Stomach (tissue), 8 donors: ENCODE measurements at regions not wholly inside any gene's neighbourhood (a gene's known extent, or its start where the extent isn't known, plus 50 kb on each side); places are given as distances from the start of the nearest gene placed in this dataset.

ENCODE experiments used
- DNase-seq, 2 donors: peaks; one replicate each; pipeline versions ENCODE4 v3.0.0 to v3.0.0-alpha.2; 2013 to 2019
- H3K27ac ChIP-seq, 5 donors: fragments of 200-600 bp in 4 of 5; sonication (generic) in 4 of 5; one replicate each; pipeline ENCODE4 v1.5.1; 2013 to 2019; ENCODE audit warnings: mild to moderate bottlenecking in 1 of 5, moderate library complexity in 1 of 5
- H3K27me3 ChIP-seq, 3 donors: fragments of 200-600 bp; sonication (generic); one replicate each; pipeline ENCODE4 v1.5.1; 2017 to 2019; ENCODE audit warnings: mixed run types in 1 of 3
- H3K36me3 ChIP-seq, 4 donors: fragments of 200-600 bp; sonication (generic); 1 replicate in 3 of 4; 2 replicates in 1 of 4; pipeline ENCODE4 v1.5.1; 2016 to 2019
- H3K4me1 ChIP-seq, 4 donors: fragments of 200-600 bp; sonication (generic); one replicate each; pipeline ENCODE4 v1.5.1; 2016 to 2019
- H3K4me3 ChIP-seq, 4 donors: fragments of 200-600 bp; sonication (generic) in 3 of 4; one replicate each; pipeline ENCODE4 v1.5.1; 2016 to 2019; ENCODE audit warnings: mild to moderate bottlenecking in 1 of 4
- H3K9me3 ChIP-seq, 4 donors: fragments of 200-600 bp; sonication (generic); one replicate each; pipeline ENCODE4 v1.5.1; 2016 to 2019
- CTCF ChIP-seq, 7 experiments: fragments of 450-650 bp in 4 of 7; fragments of 200-600 bp in 3 of 7; sonication (generic) in 3 of 7; IDR thresholded peaks; one replicate each; pipeline ENCODE4 v1.5.1; 2016 to 2019; ENCODE audit warnings: antibody characterized with exemption in 7 of 7, control low read depth in 2 of 7, mild to moderate bottlenecking in 1 of 7
- EP300 ChIP-seq: sonication (generic); formaldehyde crosslinking; IDR thresholded peaks from one replicate; pipeline ENCODE4 v1.6.1; 2017; ENCODE audit warnings: antibody characterized with exemption
- POLR2A ChIP-seq, 4 donors: fragments of 450-650 bp; IDR thresholded peaks; one replicate each; pipeline ENCODE4 v1.6.1; 2016; ENCODE audit warnings: antibody characterized with exemption in 4 of 4, control low read depth in 2 of 4, mild to moderate bottlenecking in 1 of 4, moderate library complexity in 1 of 4
- POLR2AphosphoS5 ChIP-seq, 3 donors: sonication (generic); formaldehyde crosslinking; IDR thresholded peaks; one replicate each; pipeline ENCODE4 v1.6.1; 2016; ENCODE audit warnings: antibody characterized with exemption in 3 of 3
- WGBS, 5 donors: extraction: QIAGEN DNeasy Blood & Tissue Kit in 3 of 5; methylation state at CpG; one replicate each; pipeline versions ENCODE4 v1.1.5 to v1.1.7; 2013 to 2018; 5-methylcytosine and 5-hydroxymethylcytosine counted together
- intact Hi-C: fragments of 100-400 bp; cut with DNase I; formaldehyde crosslinking; loops from one replicate; pipeline ENCODE4 v1.15.1; 2023; ENCODE audit warnings: low total_unique reads
- donor health status: healthy with polysubstance abuse.
- donor health status: Bipolar disorder and iron deficiency.
- donor health status: healthy.

GRCh38 chr5:133761632-133762031 lies 149.3 kb upstream of the FSTL4 start:
- intact Hi-C loops: no loop called here
- TF ChIP-seq CTCF (IDR thresholded peaks at IDR 0.05) (no peak), POLR2A (IDR thresholded peaks at IDR 0.05) (no peak), EP300 (no peak), POLR2AphosphoS5 (IDR thresholded peaks at IDR 0.05) (no peak)
- 73 to 78% (median 75%) methylated on average over 4 of the region's 4 CpGs for WGBS, 5 donors
- no peak for DNase-seq
- Histone ChIP-seq H3K9me3 (no peaks in the 10 kb centered on the region), H3K27me3 (peaks cover 0 to 11% (median 0%) of the 10 kb centered on the region in 3 donors), H3K27ac (no peak overlapping the region), H3K4me3 (no peak overlapping the region), H3K36me3 (no peaks in the 10 kb centered on the region), H3K4me1 (no peaks in the 10 kb centered on the region)

DNA sequence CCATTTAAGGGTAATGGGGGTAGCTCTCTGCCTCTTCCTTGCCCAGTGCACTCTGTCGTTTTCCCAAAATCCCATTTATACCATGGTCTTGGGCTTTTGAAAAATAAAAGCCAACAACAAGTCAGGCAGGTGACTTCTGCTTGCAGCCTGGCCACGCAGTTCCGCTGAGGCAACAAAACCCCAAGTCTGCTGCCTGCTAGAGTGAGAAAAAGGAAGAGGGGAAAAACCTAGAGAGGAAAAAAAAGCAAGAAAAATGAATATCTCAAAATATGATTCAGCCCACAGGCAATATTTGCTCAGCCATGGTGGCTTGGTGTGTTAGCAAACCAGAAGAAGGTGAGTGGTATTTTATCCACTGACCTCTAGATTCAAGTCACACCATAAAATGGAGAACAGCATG lies 148.2 kb upstream of the FSTL4 start:
- no peak overlapping the region for H3K27ac ChIP-seq
- no peak overlapping the region for H3K4me3 ChIP-seq
- 84 to 94% (median 86%) methylated on average over 3 of the region's 3 CpGs for WGBS, 5 donors
- TF ChIP-seq CTCF (IDR thresholded peaks at IDR 0.05) (no peak), EP300 (no peak), POLR2A (IDR thresholded peaks at IDR 0.05) (no peak), POLR2AphosphoS5 (IDR thresholded peaks at IDR 0.05) (no peak)
- no peaks in the 10 kb centered on the region for H3K4me1 ChIP-seq
- peaks cover 0 to 22% (median under 1%) of the 10 kb centered on the region in 3 donors for H3K27me3 ChIP-seq
- no peaks in the 10 kb centered on the region for H3K9me3 ChIP-seq
- no peak for DNase-seq
- no peaks in the 10 kb centered on the region for H3K36me3 ChIP-seq
- intact Hi-C loops: no loop called here

- 0 to 85% (median 46%) methylated on average over 1 of the region's 1 CpG for WGBS, 5 donors
Observed at GRCh38 chr5:133758641-133759040, 146.3 kb upstream of the FSTL4 start.

GRCh38 chr5:133757396-133757945 lies 145.1 kb upstream of the FSTL4 start:
- DNase-seq: no peak
- intact Hi-C loops: loop anchor here (10.0 kb wide), 1 partner anchor 107 kb away; no protein-coding TSS in a partner anchor
- Histone ChIP-seq H3K9me3 (no peaks in the 10 kb centered on the region), H3K4me1 (no peaks in the 10 kb centered on the region), H3K27me3 (peaks cover 0 to 30% (median 4%) of the 10 kb centered on the region in 3 donors), H3K27ac (no peak overlapping the region), H3K36me3 (no peaks in the 10 kb centered on the region), H3K4me3 (no peak overlapping the region)
- 26 to 48% (median 43%) methylated on average over 8 of the region's 8 CpGs for WGBS, 5 donors
- TF ChIP-seq EP300 (no peak), CTCF (IDR thresholded peaks at IDR 0.05) (no peak), POLR2A (IDR thresholded peaks at IDR 0.05) (no peak), POLR2AphosphoS5 (IDR thresholded peaks at IDR 0.05) (no peak)

More at GRCh38 chr5:133758641-133759040, 146.3 kb upstream of the FSTL4 start:
- H3K27ac ChIP-seq: no peak overlapping the region
- no peak overlapping the region for H3K4me3 ChIP-seq
- H3K4me1 ChIP-seq: no peaks in the 10 kb centered on the region
- no peak for DNase-seq
- H3K9me3 ChIP-seq: no peaks in the 10 kb centered on the region
- intact Hi-C loops: loop anchor here (10.0 kb wide), 1 partner anchor 106 kb away; no protein-coding TSS in a partner anchor
- no peaks in the 10 kb centered on the region for H3K36me3 ChIP-seq
- H3K27me3 ChIP-seq: peaks cover 0 to 30% (median 4%) of the 10 kb centered on the region in 3 donors
- TF ChIP-seq CTCF (IDR thresholded peaks at IDR 0.05) (no peak), POLR2A (IDR thresholded peaks at IDR 0.05) (no peak), POLR2AphosphoS5 (IDR thresholded peaks at IDR 0.05) (no peak)
